Hepatocyte (in vitro differentiated cells): ENCODE measurements at regions not wholly inside any gene's neighbourhood (a gene's known extent, or its start where the extent isn't known, plus 50 kb on each side); places are given as distances from the start of the nearest gene placed in this dataset.
A peak's percentile ranks its signal among the peaks of the same experiment; 100 is the strongest.

ENCODE experiments used
- DNase-seq: peaks from one replicate; pipeline ENCODE4 v3.0.0-alpha.2; 2016; ENCODE audit warnings: low spot score
- H2AFZ ChIP-seq: fragments of 200-600 bp; sonication (generic); 2 replicates; pipeline ENCODE4 v1.6.0; 2016; ENCODE audit warnings: antibody characterized with exemption, mild to moderate bottlenecking
- H3K27ac ChIP-seq: fragments of 200-600 bp; sonication (generic); 2 replicates; pipeline ENCODE4 v1.5.1; 2016; ENCODE audit warnings: mild to moderate bottlenecking
- H3K27me3 ChIP-seq: fragments of 200-600 bp; sonication (generic); 2 replicates; pipeline ENCODE4 v1.6.1; 2016
- H3K36me3 ChIP-seq: fragments of 200-600 bp; sonication (generic); replicated peaks from 2 replicates; pipeline ENCODE4 v1.5.1; 2016; ENCODE audit warnings: low read depth; ENCODE audit not compliant: insufficient read depth
- H3K4me1 ChIP-seq: fragments of 200-600 bp; sonication (generic); 2 replicates; pipeline ENCODE4 v1.5.1; 2016; ENCODE audit warnings: mild to moderate bottlenecking, moderate library complexity; ENCODE audit not compliant: insufficient read depth
- H3K4me2 ChIP-seq: fragments of 200-600 bp; sonication (generic); 2 replicates; pipeline ENCODE4 v1.6.0; 2016
- H3K4me3 ChIP-seq: fragments of 200-600 bp; sonication (generic); 2 replicates; pipeline ENCODE4 v1.5.1; 2016; ENCODE audit warnings: mild to moderate bottlenecking
- H3K79me2 ChIP-seq: fragments of 200-600 bp; sonication (generic); 2 replicates; pipeline ENCODE4 v1.6.0; 2017; ENCODE audit warnings: mild to moderate bottlenecking
- H3K9me2 ChIP-seq: fragments of 200-600 bp; sonication (generic); replicated peaks from 2 replicates; pipeline ENCODE4 v1.6.0; 2017; ENCODE audit warnings: mild to moderate bottlenecking; ENCODE audit not compliant: insufficient read depth
- H3K9me3 ChIP-seq: fragments of 200-600 bp; sonication (generic); 2 replicates; pipeline ENCODE4 v1.5.1; 2016; ENCODE audit warnings: low read depth, mild to moderate bottlenecking
- H4K20me1 ChIP-seq: fragments of 200-600 bp; sonication (generic); 2 replicates; pipeline ENCODE4 v1.6.0; 2016; ENCODE audit warnings: mild to moderate bottlenecking; ENCODE audit not compliant: insufficient read depth, poor library complexity, severe bottlenecking
- CTCF ChIP-seq: fragments of 200-600 bp; sonication (generic); IDR thresholded peaks from 2 replicates; pipeline ENCODE4 v1.5.1; 2016; ENCODE audit warnings: antibody characterized with exemption, mild to moderate bottlenecking; ENCODE audit not compliant: poor library complexity
- EZH2 ChIP-seq: fragments of 200-600 bp; sonication (generic); IDR thresholded peaks from 2 replicates; pipeline ENCODE4 v1.6.1; 2016; ENCODE audit warnings: antibody characterized with exemption, mild to moderate bottlenecking, borderline replicate concordance
- EZH2phosphoT487 ChIP-seq: fragments of 200-600 bp; sonication (generic); IDR thresholded peaks from one replicate; pipeline ENCODE4 v1.6.1; 2018; ENCODE audit warnings: antibody characterized with exemption, mild to moderate bottlenecking, low read depth, moderate library complexity; ENCODE audit not compliant: unreplicated experiment, severe bottlenecking
- WGBS: methylation state at CpG from one replicate; pipeline ENCODE4 v1.1.6; 2016; ENCODE audit warnings: low lambda C conversion rate; ENCODE audit errors: missing lambda C conversion rate; 5-methylcytosine and 5-hydroxymethylcytosine counted together

- H3K27me3 ChIP-seq, result no peaks in the 10 kb centered on the region
- H3K4me2 ChIP-seq, result no peak overlapping the region
- 67% methylated on average over 1 of the region's 1 CpG for WGBS
- no peak overlapping the region for H3K4me3 ChIP-seq
- no peaks in the 10 kb centered on the region for H3K9me2 ChIP-seq
- no peaks in the 10 kb centered on the region for H3K9me3 ChIP-seq
- H3K36me3 ChIP-seq, result no peaks in the 10 kb centered on the region
- H4K20me1 ChIP-seq, result no peaks in the 10 kb centered on the region
- no peak overlapping the region for H2AFZ ChIP-seq
- H3K4me1 ChIP-seq, result no peaks in the 10 kb centered on the region
- H3K79me2 ChIP-seq, result no peaks in the 10 kb centered on the region
- no peak for TF ChIP-seq CTCF
- no peak for TF ChIP-seq EZH2
- no peak for TF ChIP-seq EZH2phosphoT487
- H3K27ac ChIP-seq, result no peak overlapping the region
- DNase-seq, result no peak
These were observed 558.8 kb downstream of the MID1IP1 start for GRCh38 chrX:39360101-39360500.

- Histone ChIP-seq H3K9me3 (no peaks in the 10 kb centered on the region), H3K36me3 (no peaks in the 10 kb centered on the region), H3K4me1 (no peaks in the 10 kb centered on the region), H3K9me2 (no peaks in the 10 kb centered on the region), H3K27me3 (no peaks in the 10 kb centered on the region), H3K4me3 (no peak overlapping the region), H3K4me2 (no peak overlapping the region), H3K27ac (no peak overlapping the region), H4K20me1 (no peaks in the 10 kb centered on the region), H3K79me2 (no peaks in the 10 kb centered on the region), H2AFZ (no peak overlapping the region)
- TF ChIP-seq CTCF, result no peak
- no peak for TF ChIP-seq EZH2
- TF ChIP-seq EZH2phosphoT487, result no peak
- no peak for DNase-seq
These were observed 560.5 kb downstream of the MID1IP1 start for GRCh38 chrX:39361736-39362135.

GRCh38 chrX:39367416-39367815, 566.2 kb downstream of the MID1IP1 start:
- WGBS, result 56% methylated on average over 5 of the region's 5 CpGs
- peak overlapping the region; percentile 69 for H3K27ac ChIP-seq
- peak; percentile 28 for DNase-seq

More at GRCh38 chrX:39367416-39367815, 566.2 kb downstream of the MID1IP1 start:
- Histone ChIP-seq H3K9me2 (no peaks in the 10 kb centered on the region), H2AFZ (no peak overlapping the region), H3K79me2 (no peaks in the 10 kb centered on the region), H3K4me3 (no peak overlapping the region), H3K4me1 (peaks cover 6% of the 10 kb centered on the region), H3K9me3 (no peaks in the 10 kb centered on the region), H3K36me3 (no peaks in the 10 kb centered on the region), H3K27me3 (no peaks in the 10 kb centered on the region), H3K4me2 (peak overlapping the region; percentile 34), H4K20me1 (no peaks in the 10 kb centered on the region)
- TF ChIP-seq EZH2 (no peak), CTCF (no peak), EZH2phosphoT487 (no peak)
